ENCODE measurements at regions not wholly inside any gene's neighbourhood (a gene's known extent, or its start where the extent isn't known, plus 50 kb on each side); places are given as distances from the start of the nearest gene placed in this dataset.

DNA sequence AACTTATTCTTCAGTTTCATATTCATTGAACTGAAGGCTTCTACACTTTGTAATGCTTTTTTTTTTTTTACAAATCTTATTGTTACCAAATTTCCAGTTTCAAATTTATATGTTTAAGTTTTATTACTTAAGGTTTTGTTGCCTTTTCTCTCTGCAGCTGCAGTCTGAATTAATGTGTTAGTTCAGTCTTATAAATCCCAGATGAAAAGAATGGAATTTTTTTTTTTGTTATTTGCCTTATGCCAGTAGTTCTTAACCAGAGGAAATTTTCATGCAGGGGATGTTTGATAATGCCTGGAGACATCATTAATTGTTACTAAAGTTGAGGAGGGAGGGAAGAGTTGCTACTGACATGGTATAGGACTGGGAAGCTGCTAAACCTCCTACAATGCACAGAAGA is 367.9 kb upstream of the SPRY2 start:
- Histone ChIP-seq H3K27me3 (ENCODE audit: insufficient read depth, low read length) (no peaks in the 10 kb centered on the region), H3K4me1 (ENCODE audit: insufficient read depth, low read length) (no peaks in the 10 kb centered on the region), H3K79me2 (ENCODE audit: insufficient read depth, low read length) (no peaks in the 10 kb centered on the region), H3K27ac (ENCODE audit: low read depth, low read length) (no peak overlapping the region), H3K9me3 (ENCODE audit: low read depth, low read length) (no peaks in the 10 kb centered on the region), H3K36me3 (ENCODE audit: insufficient read depth, low read length) (no peaks in the 10 kb centered on the region), H3K4me2 (ENCODE audit: insufficient read depth, low read length) (no peak overlapping the region), H2AFZ (ENCODE audit: low read length) (no peak overlapping the region), H3K4me3 (ENCODE audit: insufficient read depth, low read length) (no peak overlapping the region), H4K20me1 (ENCODE audit: insufficient read depth, low read length) (no peaks in the 10 kb centered on the region)
- no peak for DNase-seq (ENCODE audit: insufficient read length, low spot score, missing footprints)
- TF ChIP-seq, protein P1, sequence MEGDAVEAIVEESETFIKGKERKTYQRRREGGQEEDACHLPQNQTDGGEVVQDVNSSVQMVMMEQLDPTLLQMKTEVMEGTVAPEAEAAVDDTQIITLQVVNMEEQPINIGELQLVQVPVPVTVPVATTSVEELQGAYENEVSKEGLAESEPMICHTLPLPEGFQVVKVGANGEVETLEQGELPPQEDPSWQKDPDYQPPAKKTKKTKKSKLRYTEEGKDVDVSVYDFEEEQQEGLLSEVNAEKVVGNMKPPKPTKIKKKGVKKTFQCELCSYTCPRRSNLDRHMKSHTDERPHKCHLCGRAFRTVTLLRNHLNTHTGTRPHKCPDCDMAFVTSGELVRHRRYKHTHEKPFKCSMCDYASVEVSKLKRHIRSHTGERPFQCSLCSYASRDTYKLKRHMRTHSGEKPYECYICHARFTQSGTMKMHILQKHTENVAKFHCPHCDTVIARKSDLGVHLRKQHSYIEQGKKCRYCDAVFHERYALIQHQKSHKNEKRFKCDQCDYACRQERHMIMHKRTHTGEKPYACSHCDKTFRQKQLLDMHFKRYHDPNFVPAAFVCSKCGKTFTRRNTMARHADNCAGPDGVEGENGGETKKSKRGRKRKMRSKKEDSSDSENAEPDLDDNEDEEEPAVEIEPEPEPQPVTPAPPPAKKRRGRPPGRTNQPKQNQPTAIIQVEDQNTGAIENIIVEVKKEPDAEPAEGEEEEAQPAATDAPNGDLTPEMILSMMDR (IDR thresholded peaks at IDR 0.05; ENCODE audit: extremely low read depth, low read depth, low read length), result no peak

DNA sequence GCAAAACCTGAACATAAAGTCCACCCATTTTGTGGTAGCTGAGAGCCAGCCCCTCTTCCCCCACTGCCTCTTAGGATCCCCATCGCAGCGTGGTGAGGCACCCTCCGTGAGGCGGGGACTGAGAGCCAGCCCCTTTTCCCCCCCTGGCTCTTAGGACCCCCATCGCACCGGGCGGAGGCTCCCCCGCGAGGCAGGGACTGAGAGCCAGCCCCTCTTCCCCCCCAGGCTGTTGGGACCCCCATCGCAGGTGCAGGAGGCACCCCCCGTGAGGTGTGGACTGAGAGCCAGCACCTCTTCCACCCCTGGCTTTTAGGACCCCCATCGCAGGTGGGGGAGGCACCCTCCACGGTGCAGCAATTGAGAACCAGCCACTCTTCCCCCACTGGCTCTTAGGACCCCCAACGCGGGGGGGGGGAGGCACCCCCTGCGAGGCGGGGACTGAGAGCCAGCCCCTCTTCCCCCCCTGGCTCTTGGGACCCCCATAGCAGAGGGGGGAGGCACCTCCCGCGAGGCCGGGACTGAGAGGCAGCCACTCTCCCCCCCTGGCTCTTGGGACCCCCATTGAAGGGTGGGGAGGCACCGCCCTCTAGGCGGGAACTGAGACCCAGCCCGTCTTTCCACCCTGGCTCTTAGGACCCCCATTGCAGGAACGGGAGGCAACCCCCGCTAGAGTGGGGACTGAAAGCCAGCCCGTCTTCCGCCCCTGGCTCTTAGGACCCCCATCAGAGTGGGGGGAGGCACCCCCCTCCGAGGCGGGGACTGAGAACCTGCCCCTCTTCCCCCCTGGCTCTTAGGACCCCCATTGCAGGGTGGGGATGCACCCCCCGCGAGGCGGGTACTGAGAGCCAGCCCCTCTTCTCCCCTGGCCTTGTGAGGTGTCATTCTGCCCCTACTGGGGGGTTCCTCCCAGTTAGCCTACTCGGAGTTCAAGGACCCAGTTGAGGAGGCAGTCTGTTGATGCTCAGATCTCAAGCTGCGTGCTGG is 366.4 kb upstream of the SPRY2 start:
- Histone ChIP-seq H3K4me2 (ENCODE audit: insufficient read depth, low read length) (no peak overlapping the region), H4K20me1 (ENCODE audit: insufficient read depth, low read length) (no peaks in the 10 kb centered on the region), H3K4me3 (ENCODE audit: insufficient read depth, low read length) (no peak overlapping the region), H3K4me1 (ENCODE audit: insufficient read depth, low read length) (no peaks in the 10 kb centered on the region), H3K27ac (ENCODE audit: low read depth, low read length) (no peak overlapping the region), H3K79me2 (ENCODE audit: insufficient read depth, low read length) (no peaks in the 10 kb centered on the region), H3K27me3 (ENCODE audit: insufficient read depth, low read length) (no peaks in the 10 kb centered on the region), H3K9me3 (ENCODE audit: low read depth, low read length) (no peaks in the 10 kb centered on the region), H3K36me3 (ENCODE audit: insufficient read depth, low read length) (no peaks in the 10 kb centered on the region), H2AFZ (ENCODE audit: low read length) (no peak overlapping the region)
- TF ChIP-seq, protein P1 (IDR thresholded peaks at IDR 0.05; ENCODE audit: extremely low read depth, low read depth, low read length), result no peak
- no peak for DNase-seq (ENCODE audit: insufficient read length, low spot score, missing footprints)

DNA sequence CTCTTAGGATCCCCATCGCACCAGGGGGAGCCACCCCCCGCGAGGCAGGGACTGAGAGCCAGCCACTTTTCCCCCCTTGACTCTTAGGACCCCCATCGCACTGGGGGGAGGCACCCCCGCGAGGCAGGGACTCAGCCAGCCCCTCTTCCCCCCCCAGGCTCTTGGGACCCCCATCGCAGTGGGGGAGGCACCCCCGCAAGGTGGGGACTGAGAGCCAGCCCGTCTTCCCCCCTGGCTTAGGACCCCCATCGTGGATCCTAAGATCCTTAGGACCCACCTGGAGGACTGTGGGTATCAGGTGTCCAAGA is 365.2 kb upstream of the SPRY2 start:
- H3K27ac ChIP-seq (ENCODE audit: low read depth, low read length), result no peak overlapping the region
- H3K4me1 ChIP-seq (ENCODE audit: insufficient read depth, low read length), result no peaks in the 10 kb centered on the region
- H3K79me2 ChIP-seq (ENCODE audit: insufficient read depth, low read length), result no peaks in the 10 kb centered on the region
- H3K27me3 ChIP-seq (ENCODE audit: insufficient read depth, low read length), result no peaks in the 10 kb centered on the region
- H3K36me3 ChIP-seq (ENCODE audit: insufficient read depth, low read length), result no peaks in the 10 kb centered on the region
- TF ChIP-seq, protein P1 (IDR thresholded peaks at IDR 0.05; ENCODE audit: extremely low read depth, low read depth, low read length), result no peak
- H4K20me1 ChIP-seq (ENCODE audit: insufficient read depth, low read length), result no peaks in the 10 kb centered on the region
- no peak overlapping the region for H3K4me3 ChIP-seq (ENCODE audit: insufficient read depth, low read length)
- H3K9me3 ChIP-seq (ENCODE audit: low read depth, low read length), result no peaks in the 10 kb centered on the region
- no peak overlapping the region for H2AFZ ChIP-seq (ENCODE audit: low read length)
- DNase-seq (ENCODE audit: insufficient read length, low spot score, missing footprints), result no peak
- no peak overlapping the region for H3K4me2 ChIP-seq (ENCODE audit: insufficient read depth, low read length)

DNA sequence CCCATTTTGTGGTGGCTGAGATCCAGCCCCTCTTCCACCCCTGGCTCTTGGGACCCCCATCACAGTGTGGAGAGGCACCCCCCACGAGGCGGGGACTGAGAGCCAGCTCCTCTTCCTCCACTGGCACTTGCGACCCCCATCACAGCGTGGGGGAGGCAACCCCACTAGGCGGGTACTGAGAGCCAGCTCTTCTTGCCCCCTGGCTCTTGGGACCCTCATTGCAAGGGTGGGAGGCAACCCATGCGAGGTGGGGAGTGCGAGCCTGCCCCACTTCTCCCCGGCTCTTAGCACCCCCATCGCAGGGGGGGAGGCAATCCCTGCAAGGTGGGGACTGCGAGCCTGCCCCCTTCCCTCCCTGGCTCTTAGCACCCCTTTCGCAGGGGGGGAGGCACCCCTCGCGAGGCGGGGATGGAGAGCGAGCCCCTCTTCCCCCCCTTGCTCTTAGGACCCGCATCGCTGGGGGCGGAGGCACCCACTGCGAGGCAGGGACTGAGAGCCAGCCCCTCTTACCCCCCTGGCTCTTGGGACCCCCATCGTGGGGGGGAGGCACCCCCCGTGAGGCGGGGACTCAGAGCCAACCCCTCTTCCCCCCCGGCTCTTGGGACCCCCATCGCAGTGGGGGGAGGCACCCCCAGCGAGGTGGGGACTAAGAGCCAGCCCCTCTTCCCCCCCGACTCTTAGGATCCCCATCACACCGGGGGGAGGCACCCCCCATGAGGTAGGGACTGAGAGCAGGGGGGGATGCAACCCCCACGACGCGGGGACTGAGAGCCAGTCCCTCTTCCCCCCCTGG is 364.6 kb upstream of the SPRY2 start:
- H3K4me2 ChIP-seq (ENCODE audit: insufficient read depth, low read length), result no peak overlapping the region
- H3K9me3 ChIP-seq (ENCODE audit: low read depth, low read length), result no peaks in the 10 kb centered on the region
- H3K79me2 ChIP-seq (ENCODE audit: insufficient read depth, low read length), result no peaks in the 10 kb centered on the region
- TF ChIP-seq, protein P1 (IDR thresholded peaks at IDR 0.05; ENCODE audit: extremely low read depth, low read depth, low read length), result no peak
- no peaks in the 10 kb centered on the region for H3K4me1 ChIP-seq (ENCODE audit: insufficient read depth, low read length)
- no peaks in the 10 kb centered on the region for H3K36me3 ChIP-seq (ENCODE audit: insufficient read depth, low read length)
- H3K27me3 ChIP-seq (ENCODE audit: insufficient read depth, low read length), result no peaks in the 10 kb centered on the region
- peak; percentile 58 for DNase-seq (ENCODE audit: insufficient read length, low spot score, missing footprints)
- H2AFZ ChIP-seq (ENCODE audit: low read length), result no peak overlapping the region
- H4K20me1 ChIP-seq (ENCODE audit: insufficient read depth, low read length), result no peaks in the 10 kb centered on the region
- H3K27ac ChIP-seq (ENCODE audit: low read depth, low read length), result no peak overlapping the region
- H3K4me3 ChIP-seq (ENCODE audit: insufficient read depth, low read length), result no peak overlapping the region

All from osteoblast (primary cell).